COLO668 (cell line): ENCODE measurements at regions not wholly inside any gene's neighbourhood (a gene's known extent, or its start where the extent isn't known, plus 50 kb on each side); places are given as distances from the start of the nearest gene placed in this dataset.

Source experiments
- DNase-seq: peaks from one replicate; lab custom pipeline; 2025; ENCODE audit not compliant: unreplicated experiment; lab: John Stamatoyannopoulos, UW

- no peak for DNase-seq
These were observed 541.0 kb downstream of the FGF9 start for GRCh38 chr13:22211876-22212275.

GRCh38 chr13:22212576-22212975 is 541.7 kb downstream of the FGF9 start:
- DNase-seq = no peak

GRCh38 chr13:22214184-22214583 is 543.3 kb downstream of the FGF9 start:
- no peak for DNase-seq

GRCh38 chr13:22218797-22219196 is 547.9 kb downstream of the FGF9 start:
- DNase-seq = no peak

- no peak for DNase-seq
These were observed 548.8 kb downstream of the FGF9 start for GRCh38 chr13:22219709-22220108.

GRCh38 chr13:22220151-22221135 is 549.6 kb downstream of the FGF9 start:
- no peak for DNase-seq

- DNase-seq = no peak
These were observed 552.5 kb downstream of the FGF9 start for GRCh38 chr13:22223411-22223810.

GRCh38 chr13:22226086-22226485 is 555.2 kb downstream of the FGF9 start:
- DNase-seq = no peak

- DNase-seq = no peak
These were observed 557.0 kb downstream of the FGF9 start for GRCh38 chr13:22227895-22228294.

- no peak for DNase-seq
These were observed 559.0 kb downstream of the FGF9 start for GRCh38 chr13:22229916-22230315.

- no peak for DNase-seq
These were observed 561.3 kb downstream of the FGF9 start for GRCh38 chr13:22232186-22232585.

- no peak for DNase-seq
These were observed 564.5 kb downstream of the FGF9 start for GRCh38 chr13:22235285-22235949.

- DNase-seq = no peak
These were observed 565.0 kb downstream of the FGF9 start for GRCh38 chr13:22235950-22236290.

GRCh38 chr13:22238269-22238668 is 567.4 kb downstream of the FGF9 start:
- DNase-seq = no peak

- DNase-seq = no peak
These were observed 569.8 kb downstream of the FGF9 start for GRCh38 chr13:22240716-22241115.

- no peak for DNase-seq
These were observed 572.7 kb downstream of the FGF9 start for GRCh38 chr13:22243469-22244163.

GRCh38 chr13:22252281-22252830 is 581.5 kb downstream of the FGF9 start:
- DNase-seq = no peak

GRCh38 chr13:22253107-22253506 is 582.2 kb downstream of the FGF9 start:
- no peak for DNase-seq

GRCh38 chr13:22256111-22256639 is 585.3 kb downstream of the FGF9 start:
- no peak for DNase-seq

- DNase-seq = no peak
These were observed 591.4 kb downstream of the FGF9 start for GRCh38 chr13:22262001-22262885.
